Type B pancreatic cell (in vitro differentiated cells): ENCODE measurements at regions not wholly inside any gene's neighbourhood (a gene's known extent, or its start where the extent isn't known, plus 50 kb on each side); places are given as distances from the start of the nearest gene placed in this dataset.

ENCODE experiments used
- DNase-seq: peaks from one replicate; pipeline ENCODE4 v3.0.0; 2021; ENCODE audit warnings: mixed read lengths; ENCODE audit not compliant: unreplicated experiment; ENCODE audit errors: extremely low spot score
- H3K27ac Mint-ChIP-seq: 2 replicates; pipeline ENCODE4 v1.8.0; 2021; ENCODE audit warnings: mild to moderate bottlenecking, mixed read lengths
- H3K27me3 Mint-ChIP-seq: 2 replicates; pipeline ENCODE4 v1.8.0; 2021; ENCODE audit warnings: mixed read lengths
- H3K36me3 Mint-ChIP-seq: 2 replicates; pipeline ENCODE4 v1.8.0; 2021; ENCODE audit warnings: mixed read lengths
- H3K4me1 Mint-ChIP-seq: one replicate; pipeline ENCODE4 v1.8.0; 2021; ENCODE audit warnings: mixed read lengths; ENCODE audit not compliant: unreplicated experiment
- H3K4me3 Mint-ChIP-seq: 2 replicates; pipeline ENCODE4 v1.8.0; 2021; ENCODE audit warnings: mild to moderate bottlenecking, mixed read lengths
- H3K9me3 Mint-ChIP-seq: 2 replicates; pipeline ENCODE4 v1.8.0; 2021; ENCODE audit warnings: mixed read lengths
- TF ChIP-seq, protein P1 (sequence below): fragments of 200-600 bp; sonication (generic); conservative IDR thresholded peaks from 2 replicates; pipeline ENCODE4 v1.5.0; 2021; ENCODE audit warnings: antibody characterized with exemption, mild to moderate bottlenecking

DNA sequence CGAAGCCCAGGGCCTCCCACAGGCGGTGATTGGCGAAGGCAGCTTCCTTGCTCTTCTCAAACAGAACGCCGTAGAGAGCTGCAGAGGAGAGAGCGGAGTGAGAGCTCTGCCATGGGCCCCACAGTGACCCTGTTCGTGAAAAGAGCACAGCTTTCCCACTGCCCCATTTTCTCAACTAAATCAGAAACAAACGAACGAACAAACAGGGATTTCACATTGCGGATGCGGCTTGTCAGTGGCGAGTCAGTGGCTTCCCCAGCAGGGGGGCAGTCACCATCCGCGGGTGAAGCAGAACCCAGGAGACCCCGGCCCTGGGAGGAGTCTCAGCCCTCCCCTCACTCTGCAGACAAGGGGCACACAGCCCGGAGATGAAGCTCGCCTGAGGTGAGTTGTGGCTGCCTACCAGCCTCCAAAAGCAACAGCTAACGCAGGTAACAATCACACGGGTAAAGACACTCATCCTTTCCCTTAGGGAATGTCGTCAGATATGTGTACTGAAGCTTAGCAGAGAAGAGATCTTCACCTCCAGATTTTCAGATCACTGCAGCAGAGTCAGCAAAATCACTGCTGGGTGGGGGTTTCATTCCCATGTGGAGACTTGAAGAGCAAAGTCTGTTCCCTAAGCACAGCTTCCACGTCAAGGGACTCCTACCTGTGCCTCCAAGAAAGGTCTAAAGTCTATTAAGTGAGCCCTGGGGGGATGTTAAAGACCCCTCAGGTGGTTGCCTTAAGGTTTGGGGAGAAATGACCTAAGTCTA, 51.2 kb upstream of the GPR31 start:
- peak; percentile 34 for DNase-seq

DNA sequence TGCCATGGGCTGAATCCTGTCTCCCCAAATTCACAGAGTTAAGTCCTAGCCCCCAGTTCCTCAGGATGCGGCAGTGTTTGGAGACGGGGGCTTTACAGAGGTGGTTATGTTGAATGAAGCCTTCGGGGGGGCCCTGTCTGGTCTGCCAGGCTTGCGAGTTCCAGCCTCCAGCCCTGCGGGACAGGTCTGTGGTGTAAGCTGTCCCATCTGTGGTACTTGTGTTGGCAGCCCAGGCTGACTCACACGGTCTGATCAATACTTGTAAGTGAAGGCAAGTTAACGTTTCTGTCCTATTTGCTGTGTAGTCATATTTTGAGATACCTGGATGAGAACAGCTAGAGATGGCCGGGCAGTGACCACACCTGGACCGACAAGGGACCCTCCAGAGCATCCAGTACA, 51.8 kb upstream of the GPR31 start:
- TF ChIP-seq, protein P1, sequence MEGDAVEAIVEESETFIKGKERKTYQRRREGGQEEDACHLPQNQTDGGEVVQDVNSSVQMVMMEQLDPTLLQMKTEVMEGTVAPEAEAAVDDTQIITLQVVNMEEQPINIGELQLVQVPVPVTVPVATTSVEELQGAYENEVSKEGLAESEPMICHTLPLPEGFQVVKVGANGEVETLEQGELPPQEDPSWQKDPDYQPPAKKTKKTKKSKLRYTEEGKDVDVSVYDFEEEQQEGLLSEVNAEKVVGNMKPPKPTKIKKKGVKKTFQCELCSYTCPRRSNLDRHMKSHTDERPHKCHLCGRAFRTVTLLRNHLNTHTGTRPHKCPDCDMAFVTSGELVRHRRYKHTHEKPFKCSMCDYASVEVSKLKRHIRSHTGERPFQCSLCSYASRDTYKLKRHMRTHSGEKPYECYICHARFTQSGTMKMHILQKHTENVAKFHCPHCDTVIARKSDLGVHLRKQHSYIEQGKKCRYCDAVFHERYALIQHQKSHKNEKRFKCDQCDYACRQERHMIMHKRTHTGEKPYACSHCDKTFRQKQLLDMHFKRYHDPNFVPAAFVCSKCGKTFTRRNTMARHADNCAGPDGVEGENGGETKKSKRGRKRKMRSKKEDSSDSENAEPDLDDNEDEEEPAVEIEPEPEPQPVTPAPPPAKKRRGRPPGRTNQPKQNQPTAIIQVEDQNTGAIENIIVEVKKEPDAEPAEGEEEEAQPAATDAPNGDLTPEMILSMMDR: no peak

More for the DNA sequence above, 51.2 kb upstream of the GPR31 start:
- peaks cover 34% of the 10 kb centered on the region for H3K27me3 Mint-ChIP-seq
- H3K4me1 Mint-ChIP-seq: peaks cover under 1% of the 10 kb centered on the region
- H3K27ac Mint-ChIP-seq: no peak overlapping the region
- H3K36me3 Mint-ChIP-seq: no peaks in the 10 kb centered on the region
- TF ChIP-seq, protein P1: no peak
- no peak overlapping the region for H3K4me3 Mint-ChIP-seq
- H3K9me3 Mint-ChIP-seq: no peaks in the 10 kb centered on the region

DNA sequence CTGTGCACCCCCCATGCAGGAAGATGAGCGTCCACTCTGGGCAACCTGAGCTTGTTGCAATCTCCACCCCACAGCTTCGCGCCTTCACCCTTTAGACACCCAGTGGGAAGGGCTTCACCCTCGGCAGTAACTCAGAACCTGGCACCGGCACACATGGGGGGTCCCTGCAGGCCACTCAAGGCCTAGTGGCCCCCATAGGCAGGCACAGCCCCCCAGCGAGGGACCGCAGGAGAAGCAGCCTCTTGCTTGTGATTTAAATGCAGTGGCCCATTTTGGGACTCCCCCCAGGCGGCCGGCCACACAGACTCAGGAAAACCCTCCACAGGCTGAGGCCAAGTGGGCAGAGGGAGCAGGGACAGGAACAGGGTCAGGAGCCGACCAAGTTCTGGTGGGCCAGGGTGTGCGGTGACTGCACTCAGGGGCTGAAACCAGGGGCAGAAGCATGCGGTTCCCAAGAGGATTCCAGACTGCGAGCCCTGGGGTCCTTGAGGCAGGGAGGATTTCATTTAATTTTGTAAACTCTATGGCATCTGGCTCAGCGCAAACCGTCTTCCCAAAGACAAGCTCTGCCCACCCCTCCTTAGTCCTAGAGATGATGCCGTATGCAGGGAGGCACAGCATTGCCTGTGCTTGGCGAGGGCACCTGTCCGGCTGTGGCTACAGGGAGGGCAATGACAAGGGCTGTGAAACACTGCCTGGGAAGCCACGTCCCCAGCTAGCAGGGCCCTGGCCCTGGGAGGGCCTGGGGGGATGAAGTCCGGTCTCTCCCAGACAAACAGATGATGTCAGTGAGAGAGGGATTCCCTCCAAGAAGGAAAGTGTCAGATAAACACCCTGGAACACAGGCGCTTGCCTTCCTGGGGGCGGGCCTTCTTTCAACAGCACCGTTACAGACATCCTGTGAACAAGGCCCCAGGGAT, 52.9 kb upstream of the GPR31 start:
- peaks cover 5% of the 10 kb centered on the region for H3K4me1 Mint-ChIP-seq
- H3K9me3 Mint-ChIP-seq: no peaks in the 10 kb centered on the region
- no peak overlapping the region for H3K27ac Mint-ChIP-seq
- no peak overlapping the region for H3K4me3 Mint-ChIP-seq
- H3K36me3 Mint-ChIP-seq: no peaks in the 10 kb centered on the region
- TF ChIP-seq, protein P1: no peak
- peaks cover 29% of the 10 kb centered on the region for H3K27me3 Mint-ChIP-seq
- peak; percentile 62 for DNase-seq

More for the DNA sequence above, 51.8 kb upstream of the GPR31 start:
- peaks cover 5% of the 10 kb centered on the region for H3K4me1 Mint-ChIP-seq
- no peaks in the 10 kb centered on the region for H3K9me3 Mint-ChIP-seq
- H3K4me3 Mint-ChIP-seq: no peak overlapping the region
- H3K36me3 Mint-ChIP-seq: no peaks in the 10 kb centered on the region
- no peak overlapping the region for H3K27ac Mint-ChIP-seq
- peaks cover 34% of the 10 kb centered on the region for H3K27me3 Mint-ChIP-seq
- peak; percentile 62 for DNase-seq

DNA sequence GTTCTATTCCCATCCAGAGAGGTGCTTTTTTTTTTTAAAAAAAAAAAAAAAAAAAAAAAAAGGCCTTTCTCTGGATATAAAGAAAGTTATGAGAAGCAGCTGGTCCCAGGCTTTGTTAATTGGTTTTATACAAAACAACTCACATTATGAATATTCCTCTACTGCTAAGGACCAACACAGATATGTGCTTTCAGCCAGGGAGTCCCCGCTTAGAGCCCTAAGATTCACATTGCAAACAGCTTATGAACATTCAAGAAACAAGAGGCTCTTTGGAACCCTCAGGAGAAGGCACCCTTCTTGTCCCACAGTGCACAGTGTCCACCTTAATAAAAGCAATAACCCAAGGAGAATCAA, 53.5 kb upstream of the GPR31 start:
- peaks cover 5% of the 10 kb centered on the region for H3K4me1 Mint-ChIP-seq
- no peak overlapping the region for H3K27ac Mint-ChIP-seq
- H3K27me3 Mint-ChIP-seq: peaks cover 29% of the 10 kb centered on the region
- TF ChIP-seq, protein P1: no peak
- no peaks in the 10 kb centered on the region for H3K36me3 Mint-ChIP-seq
- H3K4me3 Mint-ChIP-seq: no peak overlapping the region
- no peak for DNase-seq
- H3K9me3 Mint-ChIP-seq: no peaks in the 10 kb centered on the region

DNA sequence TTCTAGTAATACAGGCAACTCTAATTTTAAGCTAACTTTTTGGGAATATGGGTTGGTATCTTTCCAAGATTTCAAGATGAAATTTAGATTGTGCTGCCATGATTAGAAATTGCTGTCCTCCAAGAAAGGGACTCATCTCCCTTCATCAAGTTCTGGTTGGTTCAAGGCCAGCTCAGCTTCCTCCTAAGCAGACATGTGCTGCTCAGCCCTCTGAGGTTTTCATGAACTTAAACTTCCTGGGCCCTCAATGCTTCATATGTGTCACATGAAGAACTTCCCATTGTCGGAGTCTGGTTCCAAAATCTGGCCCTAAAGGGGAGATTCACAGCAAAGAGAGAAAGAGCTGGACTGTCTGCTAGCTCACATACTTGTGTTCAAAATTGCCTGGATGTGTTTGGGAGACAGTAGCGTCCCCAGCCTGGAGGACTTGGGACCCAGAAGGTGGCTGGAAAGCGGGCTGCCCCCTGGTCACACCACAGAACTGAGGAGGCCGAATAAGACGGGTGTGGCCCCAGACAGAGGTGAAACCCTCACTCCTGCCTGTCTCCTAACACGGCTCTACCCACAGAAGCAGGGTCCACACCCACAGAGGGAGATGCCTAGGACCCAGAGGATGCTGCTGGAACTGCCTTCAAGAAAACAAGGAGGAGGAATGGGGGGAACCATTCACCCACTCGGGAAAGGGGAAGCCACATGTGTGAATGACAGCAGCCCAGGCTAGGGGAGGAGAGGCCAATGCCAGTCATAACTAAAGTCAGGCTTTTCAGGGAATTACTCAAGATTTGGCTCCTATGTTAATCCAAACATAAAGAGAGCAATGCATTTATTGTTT, 54.3 kb upstream of the GPR31 start:
- no peak overlapping the region for H3K27ac Mint-ChIP-seq
- H3K36me3 Mint-ChIP-seq: no peaks in the 10 kb centered on the region
- TF ChIP-seq, protein P1: no peak
- peaks cover 24% of the 10 kb centered on the region for H3K27me3 Mint-ChIP-seq
- peaks cover 5% of the 10 kb centered on the region for H3K4me1 Mint-ChIP-seq
- no peak overlapping the region for H3K4me3 Mint-ChIP-seq
- DNase-seq: peak; percentile 55
- no peaks in the 10 kb centered on the region for H3K9me3 Mint-ChIP-seq
